Left lobe of liver (tissue), 2 donors: ENCODE measurements at regions not wholly inside any gene's neighbourhood (a gene's known extent, or its start where the extent isn't known, plus 50 kb on each side); places are given as distances from the start of the nearest gene placed in this dataset.

Experiments used
- ATAC-seq: fragments of 200-7000 bp; cut with Tn5 transposase; one replicate; pipeline ENCODE4 v1.9.1; 2020; ENCODE audit warnings: mild to moderate bottlenecking, moderate library complexity
- DNase-seq: peaks from one replicate; pipeline ENCODE4 v3.0.0-alpha.2; 2020; ENCODE audit warnings: low spot score
- donor health status: DM: no; HTN: no; CAD: no; lungs with moderate emphysema.
- donor health status: DM: no; HTN: yes; CAD: no.

GRCh38 chr2:16508490-16508851 lies 157.2 kb downstream of the CYRIA start:
- no peak for ATAC-seq
- no peak for DNase-seq

GRCh38 chr2:16507655-16508489 lies 157.8 kb downstream of the CYRIA start:
- DNase-seq, result peak; percentile 68
- peak; percentile 89 for ATAC-seq

GRCh38 chr2:16506366-16506765 lies 159.3 kb downstream of the CYRIA start:
- ATAC-seq, result peak; percentile 80
- peak; percentile 81 for DNase-seq

GRCh38 chr2:16496426-16497388 lies 168.9 kb downstream of the CYRIA start:
- ATAC-seq, result peak; percentile 94
- peak; percentile 81 for DNase-seq

GRCh38 chr2:16495509-16496208 lies 170.0 kb downstream of the CYRIA start:
- DNase-seq (no peak), ATAC-seq (no peak)

GRCh38 chr2:16494836-16495508 lies 170.7 kb downstream of the CYRIA start:
- no peak for ATAC-seq

GRCh38 chr2:16493788-16494187 lies 171.8 kb downstream of the CYRIA start:
- ATAC-seq (no peak), DNase-seq (no peak)

More at GRCh38 chr2:16494836-16495508, 170.7 kb downstream of the CYRIA start:
- DNase-seq, result no peak

- ATAC-seq, result peak; percentile 85
- DNase-seq, result peak; percentile 49
These were observed 177.9 kb downstream of the CYRIA start for GRCh38 chr2:16487686-16488085.

DNA sequence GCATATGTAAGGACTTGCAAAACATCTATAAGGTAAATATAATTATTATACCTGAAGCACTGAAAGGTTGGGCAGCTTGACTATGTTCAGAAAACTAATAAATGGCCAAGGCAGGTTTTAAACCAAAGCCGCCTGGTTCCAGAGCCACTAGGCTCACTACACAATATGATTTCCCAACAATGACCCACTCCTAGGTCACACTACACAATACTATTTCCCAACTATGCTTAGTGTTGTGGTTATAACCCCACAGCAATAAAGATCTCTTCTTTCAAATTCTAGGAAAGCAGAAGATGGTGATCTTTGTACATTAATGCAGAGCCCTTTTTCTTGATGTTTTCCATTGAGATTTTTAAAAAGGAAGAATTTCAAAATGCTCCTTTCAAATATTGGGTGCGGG lies 180.4 kb downstream of the CYRIA start:
- ATAC-seq (peak; percentile 42), DNase-seq (no peak)

DNA sequence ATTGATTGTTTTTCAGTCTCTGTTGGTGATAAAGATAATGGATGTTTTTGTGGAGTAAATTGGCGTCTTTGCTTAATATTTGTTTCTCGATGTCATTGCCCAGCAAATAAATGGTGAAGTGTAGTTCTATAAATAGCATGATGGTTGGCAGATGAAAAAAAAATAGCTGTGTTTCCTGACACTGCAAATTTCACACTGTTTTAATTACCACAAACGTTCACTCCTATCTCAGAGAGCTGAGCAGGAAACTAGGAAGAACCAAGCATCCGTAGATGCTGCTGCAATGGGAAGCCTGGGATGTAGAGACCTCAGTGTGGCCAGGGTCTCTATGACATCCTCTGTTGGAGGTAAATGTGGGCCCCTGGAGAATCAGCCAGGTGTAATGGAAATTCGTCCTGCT lies 183.2 kb downstream of the CYRIA start:
- ATAC-seq (no peak), DNase-seq (no peak)

- ATAC-seq (no peak), DNase-seq (no peak)
These were observed 184.3 kb downstream of the CYRIA start for GRCh38 chr2:16481351-16481750.

DNA sequence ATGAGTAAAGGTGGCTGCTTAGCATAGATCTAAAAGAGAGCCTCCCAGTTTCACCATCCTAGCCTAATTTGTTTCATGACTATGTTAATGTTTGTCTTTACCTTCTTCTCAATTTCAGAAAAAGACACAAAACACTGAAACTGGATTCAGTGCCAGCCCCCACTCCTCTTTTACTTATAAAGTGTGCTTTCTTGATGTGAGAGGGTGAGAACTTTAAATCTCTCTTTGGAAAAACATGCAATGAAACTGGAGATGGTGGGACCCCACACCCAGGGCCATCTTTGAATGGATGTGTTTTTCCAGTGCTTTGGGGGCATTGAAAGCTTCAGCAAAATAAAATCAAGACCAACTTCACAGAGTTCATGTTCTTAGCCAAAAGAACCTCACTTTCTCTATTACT lies 185.9 kb downstream of the CYRIA start:
- DNase-seq (no peak), ATAC-seq (no peak)

DNA sequence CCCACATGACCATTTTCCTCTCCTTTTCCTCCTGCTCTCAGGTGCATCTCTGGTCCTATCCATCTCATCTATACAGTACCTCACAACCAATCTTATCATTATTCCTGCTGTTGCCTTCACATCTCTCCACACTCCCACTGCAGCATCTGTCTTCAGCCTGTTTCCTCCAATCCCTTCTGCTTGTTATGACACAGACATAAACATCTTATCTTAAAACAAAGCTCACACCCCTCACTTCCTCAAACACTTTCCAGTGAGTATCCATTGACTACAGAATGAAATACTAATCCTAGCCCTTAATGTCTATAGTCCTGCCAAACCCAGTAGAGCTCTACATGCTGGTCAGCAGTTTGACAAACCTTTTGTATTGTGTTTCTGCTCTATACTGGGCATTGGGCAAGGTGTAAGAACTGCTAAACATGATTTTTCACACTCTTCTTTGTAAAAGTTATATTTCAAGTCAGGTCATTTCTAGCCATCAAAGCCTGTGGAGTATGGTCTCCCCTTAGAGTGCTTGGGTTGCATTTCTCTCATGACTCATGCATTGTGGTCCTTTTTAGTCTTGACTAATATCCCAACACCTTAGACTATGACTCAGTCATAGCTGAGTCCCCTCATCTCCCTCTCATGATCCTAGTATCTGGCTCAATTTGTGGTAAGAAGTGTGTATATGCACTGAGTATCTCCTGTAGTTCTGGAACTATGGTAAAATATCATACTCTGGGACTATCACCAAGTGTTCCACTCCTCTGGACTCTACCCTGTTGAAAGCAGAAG lies 187.0 kb downstream of the CYRIA start:
- ATAC-seq, result peak; percentile 54
- no peak for DNase-seq

- DNase-seq (no peak), ATAC-seq (no peak)
These were observed 188.0 kb downstream of the CYRIA start for GRCh38 chr2:16477648-16478047.

- ATAC-seq, result no peak
- DNase-seq, result no peak
These were observed 188.8 kb downstream of the CYRIA start for GRCh38 chr2:16476866-16477265.

GRCh38 chr2:16475986-16476567 lies 189.6 kb downstream of the CYRIA start:
- ATAC-seq (no peak), DNase-seq (no peak)

GRCh38 chr2:16475586-16475985 lies 190.0 kb downstream of the CYRIA start:
- ATAC-seq (no peak), DNase-seq (no peak)

DNA sequence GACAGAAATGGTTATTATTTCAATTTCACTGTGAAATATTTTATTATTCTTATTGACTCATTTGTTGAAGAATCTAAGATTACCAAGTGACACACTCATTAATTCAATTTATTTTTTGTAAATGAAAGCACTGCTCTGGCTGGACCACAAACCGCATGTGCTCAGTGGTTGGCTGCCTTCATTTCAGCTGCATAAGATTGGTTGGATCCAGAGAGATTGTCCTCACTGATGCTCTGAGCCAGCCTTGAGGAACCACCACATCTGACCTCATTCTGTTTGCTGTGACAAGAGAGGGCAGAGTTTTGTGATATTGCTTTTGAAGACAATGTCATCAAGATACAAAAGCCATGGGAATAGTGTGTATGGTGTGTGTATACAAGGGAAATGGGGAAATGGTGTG lies 192.1 kb downstream of the CYRIA start:
- DNase-seq (no peak), ATAC-seq (no peak)

GRCh38 chr2:16470936-16471490 lies 194.6 kb downstream of the CYRIA start:
- ATAC-seq (no peak), DNase-seq (no peak)
